ENCODE measurements at regions not wholly inside any gene's neighbourhood (a gene's known extent, or its start where the extent isn't known, plus 50 kb on each side); places are given as distances from the start of the nearest gene placed in this dataset.

DNA sequence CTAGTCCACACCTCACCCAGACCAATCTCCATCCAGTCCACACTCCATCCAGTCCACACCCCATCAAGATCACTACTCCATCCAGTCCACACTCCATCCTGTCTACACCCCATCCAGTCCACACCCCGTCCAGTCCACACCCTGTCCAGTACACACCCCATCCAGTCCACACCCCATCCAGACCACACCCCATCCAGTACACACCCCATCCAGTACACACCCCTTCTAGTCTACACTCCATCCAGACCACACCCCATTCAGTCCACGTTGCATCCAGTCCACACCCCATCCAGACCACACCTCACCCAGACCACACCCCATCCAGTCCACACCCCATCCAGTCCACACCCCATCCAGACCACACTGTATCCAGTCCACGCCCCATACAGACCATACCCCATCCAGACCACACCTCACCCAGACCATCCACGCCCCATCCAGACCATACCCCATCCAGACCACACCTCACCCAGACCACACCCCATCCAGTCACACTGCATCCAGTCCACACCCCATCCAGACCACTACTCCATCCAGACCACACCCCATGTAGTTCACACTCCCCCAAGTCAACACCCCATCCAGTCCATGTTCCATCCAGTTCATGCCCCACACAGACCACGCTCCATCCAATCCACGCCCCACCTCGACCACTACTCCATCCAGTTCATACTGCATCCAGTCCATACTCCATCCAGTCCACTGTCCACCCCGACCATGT is 116.6 kb upstream of the RTL1 start:
- in situ Hi-C loops (cut with MboI; ENCODE audit: low pct_unique_long_range_greater_than_20kb, low sequenced_read_pairs), result no loop called here
- no peak for DNase-seq

DNA sequence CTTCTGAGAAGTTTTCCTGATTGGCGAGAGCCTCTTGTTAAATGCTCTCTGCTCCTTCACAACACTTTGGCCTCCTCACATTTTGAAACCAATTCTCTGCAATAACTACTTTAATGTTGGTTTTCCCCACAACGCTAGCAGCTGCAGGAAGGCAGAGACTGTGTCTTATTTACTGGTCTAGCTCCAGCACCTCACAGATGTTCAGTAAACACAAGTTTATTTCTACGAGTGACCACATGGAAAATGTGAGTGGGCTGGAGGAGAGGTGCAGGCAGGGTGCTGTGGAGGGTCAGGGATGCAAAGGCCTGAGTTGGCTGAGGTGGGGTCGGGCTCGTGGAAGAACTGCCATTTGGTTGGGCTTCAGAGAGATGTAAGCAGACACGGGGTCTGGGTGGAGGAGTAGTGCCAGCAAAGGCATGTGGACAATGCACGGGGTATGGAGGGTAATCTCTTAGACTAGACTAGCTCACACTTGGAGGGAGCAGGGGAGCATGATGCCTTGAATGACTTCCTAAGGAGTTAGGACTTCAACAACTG is 117.4 kb upstream of the RTL1 start:
- in situ Hi-C loops (cut with MboI; ENCODE audit: low pct_unique_long_range_greater_than_20kb, low sequenced_read_pairs), result no loop called here
- no peak for DNase-seq

- DNase-seq, result no peak
- in situ Hi-C loops (cut with MboI; ENCODE audit: low pct_unique_long_range_greater_than_20kb, low sequenced_read_pairs), result no loop called here
Observed at GRCh38 chr14:101022121-101022520, 118.6 kb upstream of the RTL1 start.

- in situ Hi-C loops (cut with MboI; ENCODE audit: low pct_unique_long_range_greater_than_20kb, low sequenced_read_pairs), result no loop called here
- DNase-seq, result no peak
Observed at GRCh38 chr14:101022916-101023435, 119.5 kb upstream of the RTL1 start.

DNA sequence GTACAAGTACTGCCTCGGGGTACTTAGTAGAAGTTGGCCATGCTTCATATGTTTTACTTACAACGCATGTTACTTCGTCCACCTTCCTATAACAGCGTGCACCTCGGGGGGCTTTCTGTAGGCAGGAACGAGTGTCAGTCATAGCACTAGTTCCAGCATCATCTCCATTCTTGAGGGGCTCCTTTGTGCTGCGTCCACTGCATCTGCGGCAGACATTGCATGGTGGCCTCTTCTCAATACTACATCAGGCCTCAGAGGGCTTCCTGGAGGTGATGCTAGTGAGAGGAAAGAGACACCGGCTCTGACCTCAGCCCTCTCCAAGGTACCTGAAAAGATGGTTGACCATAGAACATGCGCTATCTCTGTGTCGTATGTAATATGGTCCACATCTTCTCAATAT is 121.2 kb upstream of the RTL1 start:
- no peak for DNase-seq
- in situ Hi-C loops (cut with MboI; ENCODE audit: low pct_unique_long_range_greater_than_20kb, low sequenced_read_pairs), result no loop called here

DNA sequence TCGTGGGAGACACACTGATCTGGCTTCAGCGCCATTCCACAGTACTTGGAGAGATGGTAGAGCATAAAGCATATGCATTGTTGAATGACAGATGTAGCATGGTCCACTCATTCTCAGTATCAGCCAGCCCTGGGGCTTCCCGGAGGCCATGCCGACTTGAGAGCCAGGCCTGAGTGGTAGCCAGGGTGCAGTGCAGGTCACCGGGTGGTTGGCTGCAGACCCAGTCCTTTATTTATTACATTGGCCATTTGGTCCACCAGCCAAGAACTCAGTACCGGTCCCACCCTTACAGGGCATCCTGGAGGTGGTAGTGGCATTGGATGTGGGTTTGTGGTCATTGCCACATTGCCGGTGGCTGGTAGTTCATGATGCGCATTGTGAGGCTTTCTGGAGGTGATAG is 121.6 kb upstream of the RTL1 start:
- in situ Hi-C loops (cut with MboI; ENCODE audit: low pct_unique_long_range_greater_than_20kb, low sequenced_read_pairs), result no loop called here

GRCh38 chr14:101025696-101026095 is 122.2 kb upstream of the RTL1 start:
- DNase-seq, result no peak

More for the DNA sequence above, 121.6 kb upstream of the RTL1 start:
- no peak for DNase-seq

GRCh38 chr14:101026341-101026740 is 122.8 kb upstream of the RTL1 start:
- no peak for DNase-seq
- in situ Hi-C loops (cut with MboI; ENCODE audit: low pct_unique_long_range_greater_than_20kb, low sequenced_read_pairs), result no loop called here

More at GRCh38 chr14:101025696-101026095, 122.2 kb upstream of the RTL1 start:
- in situ Hi-C loops (cut with MboI; ENCODE audit: low pct_unique_long_range_greater_than_20kb, low sequenced_read_pairs), result no loop called here

- no peak for DNase-seq
- in situ Hi-C loops (cut with MboI; ENCODE audit: low pct_unique_long_range_greater_than_20kb, low sequenced_read_pairs), result no loop called here
Observed at GRCh38 chr14:101027291-101027690, 123.8 kb upstream of the RTL1 start.

DNA sequence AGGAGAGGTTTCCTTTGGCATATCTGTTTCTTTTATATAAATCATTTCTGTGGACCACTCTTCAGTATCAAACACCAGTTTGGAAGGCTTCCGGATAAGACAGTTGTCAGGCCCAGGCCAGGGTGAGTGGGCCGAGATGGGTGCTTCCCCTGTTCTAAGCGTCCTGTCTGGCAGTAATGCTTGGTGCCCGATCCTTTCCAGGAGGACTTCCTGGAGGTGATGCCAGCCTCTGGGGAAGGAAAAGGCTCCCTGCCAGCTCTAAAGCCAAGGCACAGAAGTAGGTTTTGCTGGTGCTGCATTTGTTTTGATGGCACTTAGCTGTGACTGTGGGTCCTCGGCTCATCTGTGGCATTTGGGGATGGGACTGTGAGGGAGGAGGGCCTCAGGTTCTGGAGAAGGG is 124.4 kb upstream of the RTL1 start:
- in situ Hi-C loops (cut with MboI; ENCODE audit: low pct_unique_long_range_greater_than_20kb, low sequenced_read_pairs), result no loop called here
- DNase-seq, result no peak

- no peak for DNase-seq
- in situ Hi-C loops (cut with MboI; ENCODE audit: low pct_unique_long_range_greater_than_20kb, low sequenced_read_pairs), result no loop called here
Observed at GRCh38 chr14:101028971-101029667, 125.6 kb upstream of the RTL1 start.

- DNase-seq, result no peak
- in situ Hi-C loops (cut with MboI; ENCODE audit: low pct_unique_long_range_greater_than_20kb, low sequenced_read_pairs), result no loop called here
Observed at GRCh38 chr14:101029668-101030290, 126.3 kb upstream of the RTL1 start.

DNA sequence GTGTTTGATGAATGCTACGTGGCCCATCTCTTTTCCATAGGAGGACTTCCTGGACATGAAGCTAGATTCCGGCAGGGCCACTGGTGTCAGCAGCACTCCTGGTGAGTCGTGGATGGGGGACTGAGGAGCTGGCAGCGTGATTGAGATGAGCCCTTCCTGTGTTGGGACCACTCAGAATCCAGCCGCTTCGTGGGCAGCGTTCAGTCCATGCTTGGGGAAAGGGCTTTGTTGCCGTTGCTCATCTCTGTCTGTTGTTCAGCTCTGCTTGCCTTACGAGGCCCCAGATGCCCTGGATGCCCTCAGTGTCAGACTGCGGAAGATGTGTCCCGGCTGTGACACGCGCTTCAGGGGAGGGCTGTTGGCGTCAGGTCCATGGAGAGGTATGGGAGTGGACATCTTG is 127.1 kb upstream of the RTL1 start:
- no peak for DNase-seq
- in situ Hi-C loops (cut with MboI; ENCODE audit: low pct_unique_long_range_greater_than_20kb, low sequenced_read_pairs), result no loop called here

GRCh38 chr14:101031186-101031585 is 127.7 kb upstream of the RTL1 start:
- DNase-seq, result no peak
- in situ Hi-C loops (cut with MboI; ENCODE audit: low pct_unique_long_range_greater_than_20kb, low sequenced_read_pairs), result no loop called here

DNA sequence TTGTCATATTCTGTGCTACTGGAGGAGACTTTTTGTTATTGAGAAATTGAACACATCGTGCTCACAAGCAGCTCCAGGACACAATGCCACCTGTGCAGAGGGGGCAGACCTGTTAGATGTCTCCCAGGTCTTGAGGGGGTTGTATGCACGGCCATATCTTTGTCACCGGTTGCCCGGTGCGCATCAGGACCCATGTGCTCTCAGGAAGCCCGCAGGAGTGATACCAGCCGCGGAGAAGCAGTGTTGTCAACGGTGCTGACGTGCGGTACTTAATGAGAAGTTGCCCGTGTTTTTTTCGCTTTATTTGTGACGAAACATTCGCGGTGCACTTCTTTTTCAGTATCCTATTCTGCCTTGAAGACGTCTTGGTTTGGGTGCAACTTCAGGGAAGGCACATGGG is 128.2 kb upstream of the RTL1 start:
- in situ Hi-C loops (cut with MboI; ENCODE audit: low pct_unique_long_range_greater_than_20kb, low sequenced_read_pairs), result no loop called here
- DNase-seq, result no peak

DNA sequence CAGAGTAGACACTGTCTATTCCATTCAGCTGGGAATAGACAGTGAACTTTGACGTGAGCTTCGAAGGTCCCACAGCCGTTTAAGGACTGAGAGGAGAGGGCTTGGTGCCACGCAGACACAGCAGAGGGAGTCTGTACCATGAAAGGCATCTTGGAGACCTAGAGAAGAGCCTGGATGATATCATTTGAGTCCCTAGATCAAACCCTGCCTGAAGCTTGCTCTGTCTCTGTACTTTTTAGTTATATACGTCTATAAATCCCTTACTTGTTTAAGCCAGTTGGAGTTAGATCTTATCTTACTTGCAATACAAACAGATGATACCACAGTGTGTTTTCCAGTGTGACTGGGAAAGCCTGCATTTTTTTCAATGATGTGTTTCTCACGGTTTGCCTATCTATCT is 128.9 kb upstream of the RTL1 start:
- in situ Hi-C loops (cut with MboI; ENCODE audit: low pct_unique_long_range_greater_than_20kb, low sequenced_read_pairs), result no loop called here
- no peak for DNase-seq

- in situ Hi-C loops (cut with MboI; ENCODE audit: low pct_unique_long_range_greater_than_20kb, low sequenced_read_pairs), result no loop called here
Observed at GRCh38 chr14:101033006-101033405, 129.5 kb upstream of the RTL1 start.

GRCh38 chr14:101033446-101034165 is 130.1 kb upstream of the RTL1 start:
- in situ Hi-C loops (cut with MboI; ENCODE audit: low pct_unique_long_range_greater_than_20kb, low sequenced_read_pairs), result no loop called here
- DNase-seq, result no peak

More at GRCh38 chr14:101033006-101033405, 129.5 kb upstream of the RTL1 start:
- no peak for DNase-seq

DNA sequence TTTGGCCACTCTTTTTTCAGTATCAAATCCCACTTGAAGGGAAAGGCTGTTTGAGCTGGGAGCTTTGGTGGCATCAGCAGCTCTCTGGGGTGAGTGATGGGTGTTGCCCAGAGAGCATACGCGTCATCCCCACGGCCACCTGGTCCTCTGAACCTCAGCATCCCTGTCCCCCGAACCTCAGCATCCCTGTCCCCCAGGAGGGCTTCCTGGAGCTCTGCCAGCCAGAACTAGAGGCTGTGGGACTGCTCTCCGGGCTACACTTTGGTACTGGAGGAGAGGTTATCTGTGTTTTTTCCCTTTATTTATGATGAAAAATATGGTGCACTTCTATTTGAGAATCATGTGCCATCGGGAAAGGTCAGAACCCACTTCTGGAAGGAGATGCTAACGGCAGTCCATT is 131.5 kb upstream of the RTL1 start:
- DNase-seq, result no peak
- in situ Hi-C loops (cut with MboI; ENCODE audit: low pct_unique_long_range_greater_than_20kb, low sequenced_read_pairs), result no loop called here
